Islet of Langerhans (tissue), 1 donor: ENCODE measurements at regions not wholly inside any gene's neighbourhood (a gene's known extent, or its start where the extent isn't known, plus 50 kb on each side); places are given as distances from the start of the nearest gene placed in this dataset.

Source experiments
- FAIRE-seq: peaks from one replicate; lab custom pipeline; 2011; peaks lifted over from hg19 to GRCh38; lab: Jason Lieb, UNC

- no peak for FAIRE-seq
These were observed 225.5 kb downstream of the OSR1 start for GRCh38 chr2:19132967-19133366.

- no peak for FAIRE-seq
These were observed 226.6 kb downstream of the OSR1 start for GRCh38 chr2:19131871-19132270.

DNA sequence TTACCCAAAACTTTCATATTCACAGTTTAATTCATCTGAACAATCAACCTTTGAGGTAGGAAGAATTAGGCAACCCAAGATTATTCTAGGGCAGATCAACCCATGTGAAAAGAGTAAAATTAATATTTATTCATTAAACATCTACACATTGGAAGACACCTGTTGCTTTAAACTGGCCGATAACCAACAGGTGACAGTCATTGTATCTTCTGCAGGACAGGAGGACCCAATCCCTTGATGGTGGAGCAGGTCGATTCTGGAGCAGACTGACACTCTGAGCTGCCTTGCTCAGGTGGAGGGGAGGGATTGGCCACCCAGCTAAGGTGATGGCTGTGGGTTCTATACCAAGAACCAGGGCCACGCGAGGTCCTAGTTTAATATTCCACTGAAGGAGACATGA, 230.3 kb downstream of the OSR1 start:
- no peak for FAIRE-seq

DNA sequence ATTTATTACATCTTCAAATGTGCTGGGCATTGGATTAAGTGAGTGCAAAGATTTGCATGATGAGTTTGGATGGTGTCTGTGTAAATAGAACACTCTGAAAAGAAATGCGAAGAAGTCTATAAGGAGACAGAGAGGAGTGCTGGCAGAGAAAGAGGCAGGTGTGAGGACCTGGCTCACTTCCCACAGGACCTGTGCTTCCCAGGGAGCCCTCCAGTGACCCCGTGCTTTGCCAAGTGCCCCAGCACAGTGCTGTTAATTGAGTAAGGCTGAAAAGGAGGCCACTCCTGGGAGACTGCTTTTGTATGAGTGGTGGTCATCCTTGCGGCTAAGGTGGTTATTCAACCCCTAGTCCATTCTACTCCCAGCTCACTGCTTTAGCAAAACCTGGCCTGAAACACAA, 230.8 kb downstream of the OSR1 start:
- FAIRE-seq: no peak

- FAIRE-seq: no peak
These were observed 232.3 kb downstream of the OSR1 start for GRCh38 chr2:19125901-19126680.

- no peak for FAIRE-seq
These were observed 234.3 kb downstream of the OSR1 start for GRCh38 chr2:19124135-19124534.

GRCh38 chr2:19123556-19123955, 234.9 kb downstream of the OSR1 start:
- FAIRE-seq: no peak

- no peak for FAIRE-seq
These were observed 236.2 kb downstream of the OSR1 start for GRCh38 chr2:19122220-19122619.

- no peak for FAIRE-seq
These were observed 237.3 kb downstream of the OSR1 start for GRCh38 chr2:19120941-19121750.

DNA sequence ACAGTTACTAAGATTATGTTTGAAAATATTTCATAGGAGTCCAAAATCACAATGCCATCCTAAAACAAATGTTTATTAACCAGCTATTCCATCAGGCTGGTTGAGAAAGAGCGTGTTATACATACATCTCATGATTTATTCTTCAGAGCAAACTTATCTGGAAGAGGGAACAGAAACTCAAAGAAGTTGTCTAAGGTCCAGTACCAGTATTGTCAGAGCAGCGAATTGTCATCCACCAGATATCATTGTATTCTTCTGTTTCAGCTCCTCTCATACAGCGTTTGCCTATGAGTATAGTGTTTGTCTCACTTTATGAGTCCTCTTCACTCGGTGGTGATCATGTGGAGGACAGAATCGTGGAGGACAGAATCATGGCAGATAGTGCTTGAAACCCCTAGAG, 238.2 kb downstream of the OSR1 start:
- no peak for FAIRE-seq

GRCh38 chr2:19119326-19120001, 239.0 kb downstream of the OSR1 start:
- FAIRE-seq: no peak

DNA sequence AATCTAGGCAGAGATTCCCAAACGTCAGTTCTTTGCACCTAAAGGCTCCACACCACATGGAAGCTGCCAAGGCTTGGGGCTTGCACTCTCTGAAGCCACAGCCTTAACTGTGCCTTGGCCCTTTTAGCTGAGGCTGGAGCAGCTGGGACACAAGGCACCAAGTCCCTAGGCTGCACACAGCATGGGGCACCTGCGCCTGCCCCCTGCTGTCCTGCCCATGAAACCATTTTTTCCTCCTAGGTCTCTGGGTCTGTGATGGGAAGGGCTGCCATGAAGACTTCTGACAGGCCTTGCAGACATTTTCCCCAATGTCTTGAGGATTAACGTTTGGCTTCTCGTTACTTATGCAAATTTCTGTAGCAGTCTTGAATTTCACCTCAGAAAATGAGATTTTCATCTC, 241.5 kb downstream of the OSR1 start:
- FAIRE-seq: no peak

GRCh38 chr2:19114754-19115231, 243.6 kb downstream of the OSR1 start:
- no peak for FAIRE-seq

DNA sequence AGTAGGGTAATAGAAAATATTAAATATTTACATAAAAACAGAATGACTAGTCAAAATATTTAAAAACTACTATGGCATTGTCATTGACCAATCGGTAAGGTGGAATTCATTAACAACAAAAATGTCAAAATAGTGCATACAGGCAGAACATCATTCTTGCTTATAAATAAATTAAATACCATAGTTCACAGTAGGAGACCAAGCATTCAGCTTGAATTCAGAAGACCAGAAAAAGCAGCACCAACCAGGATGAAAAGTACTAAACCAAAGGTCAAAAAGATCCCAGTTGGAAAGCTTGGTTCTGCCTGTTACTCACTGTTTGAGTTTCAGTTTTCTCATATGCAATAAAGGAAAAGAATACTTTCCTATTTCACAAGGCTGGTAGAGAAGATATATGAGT, 244.3 kb downstream of the OSR1 start:
- peak; percentile 5 for FAIRE-seq

GRCh38 chr2:19111354-19111753, 247.1 kb downstream of the OSR1 start:
- no peak for FAIRE-seq

GRCh38 chr2:19109518-19109917, 248.9 kb downstream of the OSR1 start:
- FAIRE-seq: no peak

DNA sequence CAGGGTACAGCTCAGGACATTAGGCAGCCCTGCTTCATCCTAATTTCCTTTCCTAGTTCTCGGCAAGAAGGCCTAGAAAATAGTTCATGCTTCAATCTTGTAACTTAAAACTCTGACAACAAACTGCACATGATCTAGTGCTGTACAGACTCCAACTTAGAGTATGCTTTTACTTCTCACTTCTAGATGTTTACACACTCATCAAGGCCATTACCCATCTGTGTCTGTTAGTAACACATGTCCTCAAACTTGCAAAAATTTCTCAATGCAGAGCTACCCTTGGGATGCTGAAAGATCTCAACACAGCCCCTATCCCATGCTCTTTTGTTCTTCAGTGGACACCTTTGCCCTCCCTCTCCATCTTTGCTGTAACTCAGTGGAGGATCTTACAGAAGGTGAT, 252.0 kb downstream of the OSR1 start:
- FAIRE-seq: no peak

GRCh38 chr2:19104503-19104902, 253.9 kb downstream of the OSR1 start:
- FAIRE-seq: no peak

GRCh38 chr2:19102696-19103423, 255.6 kb downstream of the OSR1 start:
- no peak for FAIRE-seq

GRCh38 chr2:19101968-19102367, 256.5 kb downstream of the OSR1 start:
- FAIRE-seq: no peak

- FAIRE-seq: no peak
These were observed 257.9 kb downstream of the OSR1 start for GRCh38 chr2:19100570-19100969.

- no peak for FAIRE-seq
These were observed 259.2 kb downstream of the OSR1 start for GRCh38 chr2:19099181-19099580.
